ENCODE measurements at regions not wholly inside any gene's neighbourhood (a gene's known extent, or its start where the extent isn't known, plus 50 kb on each side); places are given as distances from the start of the nearest gene placed in this dataset.

GRCh38 chr4:116478343-116478742 lies 607.0 kb downstream of the TRAM1L1 start:
- FAIRE-seq: no peak
- TF ChIP-seq POU2F2 (IDR thresholded peaks at IDR 0.05; ENCODE audit: low read depth, low read length) (no peak), TAF1 (IDR thresholded peaks at IDR 0.05; ENCODE audit: low read depth, low read length) (no peak), POLR2A (IDR thresholded peaks at IDR 0.05; ENCODE audit: low read depth, low read length) (no peak), POLR2AphosphoS5 (IDR thresholded peaks at IDR 0.05; ENCODE audit: low read depth, low read length) (no peak), PAX5 (IDR thresholded peaks at IDR 0.05; ENCODE audit: insufficient read depth, low read length, severe bottlenecking) (no peak), SPI1 (IDR thresholded peaks at IDR 0.05; ENCODE audit: low read depth, low read length) (no peak)

GRCh38 chr4:116469582-116469981 lies 615.8 kb downstream of the TRAM1L1 start:
- TF ChIP-seq PAX5 (IDR thresholded peaks at IDR 0.05; ENCODE audit: insufficient read depth, low read length, severe bottlenecking): no peak
- TF ChIP-seq SPI1 (IDR thresholded peaks at IDR 0.05; ENCODE audit: low read depth, low read length): peak; percentile 50; the same call in 1 of the 2 replicates
- no peak for DNase-seq (ENCODE audit: insufficient read length, low spot score)
- FAIRE-seq: no peak

More at GRCh38 chr4:116478343-116478742, 607.0 kb downstream of the TRAM1L1 start:
- no peak for DNase-seq (ENCODE audit: insufficient read length, low spot score)

GRCh38 chr4:116453127-116453526 lies 632.2 kb downstream of the TRAM1L1 start:
- DNase-seq (ENCODE audit: insufficient read length, low spot score): no peak
- TF ChIP-seq POLR2A (IDR thresholded peaks at IDR 0.05; ENCODE audit: low read depth, low read length) (no peak), PAX5 (IDR thresholded peaks at IDR 0.05; ENCODE audit: insufficient read depth, low read length, severe bottlenecking) (no peak), POU2F2 (IDR thresholded peaks at IDR 0.05; ENCODE audit: low read depth, low read length) (no peak), TAF1 (IDR thresholded peaks at IDR 0.05; ENCODE audit: low read depth, low read length) (no peak), SPI1 (IDR thresholded peaks at IDR 0.05; ENCODE audit: low read depth, low read length) (no peak), POLR2AphosphoS5 (IDR thresholded peaks at IDR 0.05; ENCODE audit: low read depth, low read length) (no peak)
- FAIRE-seq: no peak

- TF ChIP-seq TAF1 (IDR thresholded peaks at IDR 0.05; ENCODE audit: low read depth, low read length) (no peak), POLR2A (IDR thresholded peaks at IDR 0.05; ENCODE audit: low read depth, low read length) (no peak), SPI1 (IDR thresholded peaks at IDR 0.05; ENCODE audit: low read depth, low read length) (no peak), POU2F2 (IDR thresholded peaks at IDR 0.05; ENCODE audit: low read depth, low read length) (no peak), POLR2AphosphoS5 (IDR thresholded peaks at IDR 0.05; ENCODE audit: low read depth, low read length) (no peak), PAX5 (IDR thresholded peaks at IDR 0.05; ENCODE audit: insufficient read depth, low read length, severe bottlenecking) (no peak)
- no peak for FAIRE-seq
- DNase-seq (ENCODE audit: insufficient read length, low spot score): no peak
Observed at GRCh38 chr4:116449764-116450163, 635.6 kb downstream of the TRAM1L1 start.

GRCh38 chr4:116444117-116444516 lies 641.3 kb downstream of the TRAM1L1 start:
- no peak for TF ChIP-seq POLR2A (IDR thresholded peaks at IDR 0.05; ENCODE audit: low read depth, low read length)
- no peak for TF ChIP-seq SPI1 (IDR thresholded peaks at IDR 0.05; ENCODE audit: low read depth, low read length)
- TF ChIP-seq POU2F2 (IDR thresholded peaks at IDR 0.05; ENCODE audit: low read depth, low read length): no peak
- no peak for TF ChIP-seq TAF1 (IDR thresholded peaks at IDR 0.05; ENCODE audit: low read depth, low read length)
- TF ChIP-seq PAX5 (IDR thresholded peaks at IDR 0.05; ENCODE audit: insufficient read depth, low read length, severe bottlenecking): no peak
- TF ChIP-seq POLR2AphosphoS5 (IDR thresholded peaks at IDR 0.05; ENCODE audit: low read depth, low read length): no peak
- no peak for FAIRE-seq

GRCh38 chr4:116438981-116439729 lies 646.2 kb downstream of the TRAM1L1 start:
- TF ChIP-seq TAF1 (IDR thresholded peaks at IDR 0.05; ENCODE audit: low read depth, low read length) (no peak), POU2F2 (IDR thresholded peaks at IDR 0.05; ENCODE audit: low read depth, low read length) (no peak), SPI1 (IDR thresholded peaks at IDR 0.05; ENCODE audit: low read depth, low read length) (no peak), POLR2AphosphoS5 (IDR thresholded peaks at IDR 0.05; ENCODE audit: low read depth, low read length) (no peak), PAX5 (IDR thresholded peaks at IDR 0.05; ENCODE audit: insufficient read depth, low read length, severe bottlenecking) (no peak), POLR2A (IDR thresholded peaks at IDR 0.05; ENCODE audit: low read depth, low read length) (no peak)
- FAIRE-seq (no peak), DNase-seq (ENCODE audit: insufficient read length, low spot score) (no peak)

More at GRCh38 chr4:116444117-116444516, 641.3 kb downstream of the TRAM1L1 start:
- no peak for DNase-seq (ENCODE audit: insufficient read length, low spot score)

- DNase-seq (ENCODE audit: insufficient read length, low spot score) (no peak), FAIRE-seq (no peak)
- TF ChIP-seq POLR2A (IDR thresholded peaks at IDR 0.05; ENCODE audit: low read depth, low read length): no peak
- TF ChIP-seq POLR2AphosphoS5 (IDR thresholded peaks at IDR 0.05; ENCODE audit: low read depth, low read length): no peak
Observed at GRCh38 chr4:116438417-116438816, 647.0 kb downstream of the TRAM1L1 start.

GRCh38 chr4:116427666-116428065 lies 657.7 kb downstream of the TRAM1L1 start:
- no peak for DNase-seq (ENCODE audit: insufficient read length, low spot score)
- no peak for TF ChIP-seq POU2F2 (IDR thresholded peaks at IDR 0.05; ENCODE audit: low read depth, low read length)
- TF ChIP-seq TAF1 (IDR thresholded peaks at IDR 0.05; ENCODE audit: low read depth, low read length): no peak
- no peak for TF ChIP-seq PAX5 (IDR thresholded peaks at IDR 0.05; ENCODE audit: insufficient read depth, low read length, severe bottlenecking)
- TF ChIP-seq SPI1 (IDR thresholded peaks at IDR 0.05; ENCODE audit: low read depth, low read length): no peak
- no peak for FAIRE-seq

- FAIRE-seq (no peak), DNase-seq (ENCODE audit: insufficient read length, low spot score) (no peak)
- TF ChIP-seq TAF1 (IDR thresholded peaks at IDR 0.05; ENCODE audit: low read depth, low read length) (no peak), PAX5 (IDR thresholded peaks at IDR 0.05; ENCODE audit: insufficient read depth, low read length, severe bottlenecking) (no peak), POU2F2 (IDR thresholded peaks at IDR 0.05; ENCODE audit: low read depth, low read length) (no peak), POLR2A (IDR thresholded peaks at IDR 0.05; ENCODE audit: low read depth, low read length) (no peak), POLR2AphosphoS5 (IDR thresholded peaks at IDR 0.05; ENCODE audit: low read depth, low read length) (no peak), SPI1 (IDR thresholded peaks at IDR 0.05; ENCODE audit: low read depth, low read length) (no peak)
Observed at GRCh38 chr4:116413222-116413621, 672.2 kb downstream of the TRAM1L1 start.

- FAIRE-seq (no peak), DNase-seq (ENCODE audit: insufficient read length, low spot score) (no peak)
- TF ChIP-seq POLR2AphosphoS5 (IDR thresholded peaks at IDR 0.05; ENCODE audit: low read depth, low read length): no peak
- TF ChIP-seq POLR2A (IDR thresholded peaks at IDR 0.05; ENCODE audit: low read depth, low read length): no peak
- TF ChIP-seq POU2F2 (IDR thresholded peaks at IDR 0.05; ENCODE audit: low read depth, low read length): no peak
- TF ChIP-seq SPI1 (IDR thresholded peaks at IDR 0.05; ENCODE audit: low read depth, low read length): no peak
- no peak for TF ChIP-seq PAX5 (IDR thresholded peaks at IDR 0.05; ENCODE audit: insufficient read depth, low read length, severe bottlenecking)
- TF ChIP-seq TAF1 (IDR thresholded peaks at IDR 0.05; ENCODE audit: low read depth, low read length): no peak
Observed at GRCh38 chr4:116401293-116401692, 684.1 kb downstream of the TRAM1L1 start.

Data from GM12891 (cell line).